Vagina (tissue), 2 donors: ENCODE measurements at regions not wholly inside any gene's neighbourhood (a gene's known extent, or its start where the extent isn't known, plus 50 kb on each side); places are given as distances from the start of the nearest gene placed in this dataset.

Source experiments
- DNase-seq, 2 donors: peaks; one replicate each; pipeline ENCODE4 v3.0.0-alpha.2; 2017; ENCODE audit errors: extremely low spot score in 2 of 2
- H3K27ac ChIP-seq: fragments of 200-600 bp; sonication (generic); one replicate; pipeline ENCODE4 v1.5.1; 2019
- H3K27me3 ChIP-seq: fragments of 200-600 bp; sonication (generic); one replicate; pipeline ENCODE4 v1.5.1; 2019
- H3K36me3 ChIP-seq, 2 donors: fragments of 200-600 bp; sonication (generic); one replicate each; pipeline ENCODE4 v1.5.1; 2017 to 2019
- H3K4me1 ChIP-seq: fragments of 200-600 bp; sonication (generic); one replicate; pipeline ENCODE4 v1.5.1; 2019
- H3K4me3 ChIP-seq, 2 donors: fragments of 200-600 bp; sonication (generic); 1 replicate in 1 of 2; 2 replicates in 1 of 2; pipeline ENCODE4 v1.5.1; 2016 to 2019
- H3K9me3 ChIP-seq: fragments of 200-600 bp; sonication (generic); one replicate; pipeline ENCODE4 v1.5.1; 2019
- CTCF ChIP-seq, 3 experiments: fragments of 450-650 bp in 2 of 3; fragments of 200-600 bp in 1 of 3; sonication (generic) in 1 of 3; IDR thresholded peaks; one replicate each; pipeline ENCODE4 v1.5.1; 2017 to 2019; ENCODE audit warnings: antibody characterized with exemption in 3 of 3, mild to moderate bottlenecking in 2 of 3, moderate library complexity in 2 of 3
- POLR2A ChIP-seq, 2 donors: fragments of 450-650 bp; IDR thresholded peaks; one replicate each; pipeline ENCODE4 v1.6.1; 2017; ENCODE audit warnings: antibody characterized with exemption in 2 of 2, mild to moderate bottlenecking in 2 of 2, moderate library complexity in 2 of 2
- POLR2AphosphoS5 ChIP-seq, 2 donors: sonication (generic); formaldehyde crosslinking; IDR thresholded peaks; one replicate each; pipeline ENCODE4 v1.9.0; 2017; ENCODE audit warnings: antibody characterized with exemption in 2 of 2, mild to moderate bottlenecking in 2 of 2, low read depth in 1 of 2; ENCODE audit not compliant: insufficient read depth in 1 of 2
- intact Hi-C: fragments of 100-400 bp; cut with DNase I; formaldehyde crosslinking; loops from one replicate; pipeline ENCODE4 v1.15.1; 2023

- peaks cover 10% of the 10 kb centered on the region for H3K4me1 ChIP-seq
- H3K27me3 ChIP-seq: no peaks in the 10 kb centered on the region
- no peak overlapping the region for H3K4me3 ChIP-seq
- H3K27ac ChIP-seq: no peak overlapping the region
- intact Hi-C loops: no loop called here
- no peaks in the 10 kb centered on the region for H3K9me3 ChIP-seq
- DNase-seq: no peak
- TF ChIP-seq POLR2A (IDR thresholded peaks at IDR 0.05): no peak
- TF ChIP-seq POLR2AphosphoS5 (IDR thresholded peaks at IDR 0.05; ENCODE audit: insufficient read depth in 1 of 2, low read depth in 1 of 2): no peak
- TF ChIP-seq CTCF (IDR thresholded peaks at IDR 0.05): no peak
- no peaks in the 10 kb centered on the region for H3K36me3 ChIP-seq
Measured at GRCh38 chr3:55165704-55166405, 238.0 kb upstream of the LRTM1 start.

GRCh38 chr3:55165278-55165677 lies 237.4 kb upstream of the LRTM1 start:
- no peak overlapping the region for H3K4me3 ChIP-seq
- TF ChIP-seq POLR2AphosphoS5 (IDR thresholded peaks at IDR 0.05; ENCODE audit: insufficient read depth in 1 of 2, low read depth in 1 of 2) (no peak), CTCF (IDR thresholded peaks at IDR 0.05) (no peak), POLR2A (IDR thresholded peaks at IDR 0.05) (no peak)
- no peaks in the 10 kb centered on the region for H3K27me3 ChIP-seq
- DNase-seq: no peak
- intact Hi-C loops: no loop called here
- no peaks in the 10 kb centered on the region for H3K36me3 ChIP-seq
- peaks cover 10% of the 10 kb centered on the region for H3K4me1 ChIP-seq
- no peak overlapping the region for H3K27ac ChIP-seq
- no peaks in the 10 kb centered on the region for H3K9me3 ChIP-seq

GRCh38 chr3:55164876-55165275 lies 237.0 kb upstream of the LRTM1 start:
- no peaks in the 10 kb centered on the region for H3K27me3 ChIP-seq
- no peak overlapping the region for H3K27ac ChIP-seq
- H3K9me3 ChIP-seq: no peaks in the 10 kb centered on the region
- TF ChIP-seq CTCF (IDR thresholded peaks at IDR 0.05): no peak
- no peak for TF ChIP-seq POLR2AphosphoS5 (IDR thresholded peaks at IDR 0.05; ENCODE audit: insufficient read depth in 1 of 2, low read depth in 1 of 2)
- TF ChIP-seq POLR2A (IDR thresholded peaks at IDR 0.05): no peak
- intact Hi-C loops: no loop called here
- H3K4me1 ChIP-seq: peaks cover 10% of the 10 kb centered on the region
- H3K36me3 ChIP-seq: no peaks in the 10 kb centered on the region
- no peak for DNase-seq
- no peak overlapping the region for H3K4me3 ChIP-seq

GRCh38 chr3:55164191-55164590 lies 236.3 kb upstream of the LRTM1 start:
- Histone ChIP-seq H3K36me3 (no peaks in the 10 kb centered on the region), H3K4me3 (no peak overlapping the region), H3K27ac (no peak overlapping the region), H3K9me3 (no peaks in the 10 kb centered on the region), H3K27me3 (no peaks in the 10 kb centered on the region), H3K4me1 (peaks cover 10% of the 10 kb centered on the region)
- TF ChIP-seq POLR2A (IDR thresholded peaks at IDR 0.05) (no peak), POLR2AphosphoS5 (IDR thresholded peaks at IDR 0.05; ENCODE audit: insufficient read depth in 1 of 2, low read depth in 1 of 2) (no peak), CTCF (IDR thresholded peaks at IDR 0.05) (no peak)
- DNase-seq: no peak
- intact Hi-C loops: no loop called here

- H3K36me3 ChIP-seq: no peaks in the 10 kb centered on the region
Measured at GRCh38 chr3:55163421-55163820, 235.6 kb upstream of the LRTM1 start.

More at GRCh38 chr3:55163421-55163820, 235.6 kb upstream of the LRTM1 start:
- Histone ChIP-seq H3K4me3 (no peak overlapping the region), H3K27me3 (no peaks in the 10 kb centered on the region), H3K27ac (no peak overlapping the region), H3K4me1 (peaks cover 10% of the 10 kb centered on the region), H3K9me3 (no peaks in the 10 kb centered on the region)
- intact Hi-C loops: no loop called here
- TF ChIP-seq POLR2A (IDR thresholded peaks at IDR 0.05): no peak
- no peak for TF ChIP-seq POLR2AphosphoS5 (IDR thresholded peaks at IDR 0.05; ENCODE audit: insufficient read depth in 1 of 2, low read depth in 1 of 2)
- TF ChIP-seq CTCF (IDR thresholded peaks at IDR 0.05): no peak
- no peak for DNase-seq
